Astrocyte (in vitro differentiated cells and primary cell): ENCODE measurements at regions not wholly inside any gene's neighbourhood (a gene's known extent, or its start where the extent isn't known, plus 50 kb on each side); places are given as distances from the start of the nearest gene placed in this dataset.

Experiments
- EZH2 ChIP-seq: IDR thresholded peaks from 2 replicates; pipeline ENCODE4 v1.6.1; 2012; ENCODE audit warnings: mild to moderate bottlenecking, low read length, inconsistent platforms; ENCODE audit not compliant: insufficient read depth
- TF ChIP-seq, protein P1 (sequence below): IDR thresholded peaks from 2 replicates; pipeline ENCODE4 v1.5.1; 2011; ENCODE audit warnings: low read depth, mild to moderate bottlenecking, inconsistent platforms, low read length, moderate library complexity; ENCODE audit not compliant: insufficient read depth

DNA sequence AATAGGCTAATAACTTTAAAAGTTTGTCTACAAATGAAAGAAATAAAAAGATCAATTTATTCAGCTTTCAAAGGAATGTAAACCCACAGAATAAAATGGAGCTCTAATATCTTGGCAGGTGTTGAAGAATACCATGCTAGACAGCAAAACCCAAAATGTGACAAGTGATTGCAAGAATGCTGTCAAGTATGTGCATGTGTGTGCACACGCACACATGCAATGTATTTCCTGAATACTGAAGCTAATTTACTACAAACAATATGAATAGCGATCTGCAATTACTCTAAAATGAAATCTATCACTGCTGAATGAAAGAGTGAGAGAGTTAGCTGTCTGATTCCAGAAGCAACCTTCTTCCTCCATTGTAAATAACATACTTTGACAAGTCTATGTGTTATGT, 179.2 kb upstream of the HSF2 start:
- TF ChIP-seq, protein P1, sequence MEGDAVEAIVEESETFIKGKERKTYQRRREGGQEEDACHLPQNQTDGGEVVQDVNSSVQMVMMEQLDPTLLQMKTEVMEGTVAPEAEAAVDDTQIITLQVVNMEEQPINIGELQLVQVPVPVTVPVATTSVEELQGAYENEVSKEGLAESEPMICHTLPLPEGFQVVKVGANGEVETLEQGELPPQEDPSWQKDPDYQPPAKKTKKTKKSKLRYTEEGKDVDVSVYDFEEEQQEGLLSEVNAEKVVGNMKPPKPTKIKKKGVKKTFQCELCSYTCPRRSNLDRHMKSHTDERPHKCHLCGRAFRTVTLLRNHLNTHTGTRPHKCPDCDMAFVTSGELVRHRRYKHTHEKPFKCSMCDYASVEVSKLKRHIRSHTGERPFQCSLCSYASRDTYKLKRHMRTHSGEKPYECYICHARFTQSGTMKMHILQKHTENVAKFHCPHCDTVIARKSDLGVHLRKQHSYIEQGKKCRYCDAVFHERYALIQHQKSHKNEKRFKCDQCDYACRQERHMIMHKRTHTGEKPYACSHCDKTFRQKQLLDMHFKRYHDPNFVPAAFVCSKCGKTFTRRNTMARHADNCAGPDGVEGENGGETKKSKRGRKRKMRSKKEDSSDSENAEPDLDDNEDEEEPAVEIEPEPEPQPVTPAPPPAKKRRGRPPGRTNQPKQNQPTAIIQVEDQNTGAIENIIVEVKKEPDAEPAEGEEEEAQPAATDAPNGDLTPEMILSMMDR: no peak
- no peak for TF ChIP-seq EZH2
